Muscle layer of colon (tissue), 2 donors: ENCODE measurements at regions not wholly inside any gene's neighbourhood (a gene's known extent, or its start where the extent isn't known, plus 50 kb on each side); places are given as distances from the start of the nearest gene placed in this dataset.

Experiments
- H3K27ac ChIP-seq: one replicate; pipeline ENCODE4 v1.7.0; 2013; ENCODE audit warnings: low read depth, mild to moderate bottlenecking, low read length, moderate library complexity
- H3K27me3 ChIP-seq, 2 donors: one replicate each; pipeline ENCODE4 v1.7.0; 2013; ENCODE audit warnings: low read length in 2 of 2, mild to moderate bottlenecking in 2 of 2; ENCODE audit not compliant: insufficient read depth in 2 of 2, control insufficient read depth in 1 of 2
- H3K36me3 ChIP-seq: one replicate; pipeline ENCODE4 v1.7.0; 2013; ENCODE audit warnings: mild to moderate bottlenecking, low read length; ENCODE audit not compliant: insufficient read depth
- H3K4me1 ChIP-seq: one replicate; pipeline ENCODE4 v1.7.0; 2013; ENCODE audit warnings: mild to moderate bottlenecking, low read length; ENCODE audit not compliant: insufficient read depth
- H3K4me3 ChIP-seq, 2 donors: one replicate each; pipeline ENCODE4 v1.7.0; 2013; ENCODE audit warnings: low read length in 2 of 2, low read depth in 1 of 2, mild to moderate bottlenecking in 1 of 2, moderate library complexity in 1 of 2
- H3K9ac ChIP-seq: one replicate; pipeline ENCODE4 v1.7.0; 2013; ENCODE audit warnings: low read length
- H3K9me3 ChIP-seq: one replicate; pipeline ENCODE4 v1.7.0; 2013; ENCODE audit warnings: mild to moderate bottlenecking, low read length
- donor health status: abdominal sarcoma.
- donor health status: Adenocarcinoma of cecum.

DNA sequence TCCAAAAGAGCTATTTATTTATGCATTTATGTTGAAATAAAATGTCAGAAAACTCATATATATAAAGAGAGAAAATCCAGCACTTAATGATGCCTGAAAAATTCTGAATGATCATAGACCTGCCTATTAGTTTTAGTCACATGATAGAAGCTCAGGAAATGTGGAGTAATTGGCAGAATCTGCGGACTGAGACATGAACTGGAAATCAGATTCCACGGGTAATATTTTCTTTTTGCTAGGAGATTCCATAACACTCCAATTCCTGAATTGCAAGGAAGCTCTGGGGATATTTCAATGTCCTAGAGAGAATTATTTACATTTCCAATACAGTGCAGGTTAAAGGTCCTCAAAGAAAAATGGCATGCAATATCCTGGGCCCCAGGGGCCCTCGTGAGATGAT lies 778.8 kb downstream of the SEMA5A start:
- Histone ChIP-seq H3K27me3 (no peaks in the 10 kb centered on the region), H3K9me3 (no peaks in the 10 kb centered on the region), H3K36me3 (no peaks in the 10 kb centered on the region), H3K4me1 (no peaks in the 10 kb centered on the region), H3K4me3 (no peak overlapping the region), H3K27ac (no peak overlapping the region), H3K9ac (no peak overlapping the region)

DNA sequence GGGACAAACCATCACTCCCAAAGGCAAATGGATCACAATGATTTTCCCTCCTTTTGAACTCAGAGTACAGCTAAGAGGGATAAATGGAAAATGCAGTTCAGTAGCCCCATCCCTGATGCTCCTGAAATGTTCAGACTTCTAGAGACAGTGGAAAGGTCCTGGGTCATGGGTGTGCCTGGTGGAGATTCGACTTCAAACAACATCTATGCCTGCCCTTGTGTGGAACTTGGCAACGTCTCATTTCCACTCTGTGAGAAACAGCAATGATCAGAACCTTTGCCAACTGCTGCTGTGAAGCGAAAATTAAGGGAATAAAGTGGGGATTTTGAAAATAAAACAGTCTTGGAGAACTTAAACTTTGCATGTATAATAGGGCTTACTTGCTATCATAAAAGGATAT lies 778.1 kb downstream of the SEMA5A start:
- Histone ChIP-seq H3K4me3 (no peak overlapping the region), H3K27ac (no peak overlapping the region), H3K9ac (no peak overlapping the region), H3K4me1 (no peaks in the 10 kb centered on the region), H3K9me3 (no peaks in the 10 kb centered on the region), H3K36me3 (no peaks in the 10 kb centered on the region), H3K27me3 (no peaks in the 10 kb centered on the region)

DNA sequence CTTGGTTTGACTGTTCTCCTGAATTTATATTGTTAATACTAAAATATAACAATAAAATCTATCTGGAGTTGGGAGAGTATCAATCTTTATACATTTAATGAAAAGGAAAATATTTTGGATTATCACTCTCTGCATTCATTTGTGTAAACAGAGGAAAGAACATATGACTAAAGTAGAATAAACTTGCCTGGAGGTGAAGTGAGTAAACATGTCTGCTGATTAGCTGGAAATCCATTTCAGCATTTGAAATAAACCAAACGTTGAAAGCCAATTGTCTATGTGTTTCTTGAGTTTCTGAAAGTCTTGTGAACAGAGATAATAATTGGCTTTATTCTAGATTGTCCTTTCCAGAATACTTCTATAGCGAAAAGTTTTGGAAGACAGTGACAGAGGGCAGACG lies 776.2 kb downstream of the SEMA5A start:
- H3K27me3 ChIP-seq, result no peaks in the 10 kb centered on the region
- H3K4me3 ChIP-seq, result no peak overlapping the region
- no peaks in the 10 kb centered on the region for H3K4me1 ChIP-seq
- H3K9ac ChIP-seq, result no peak overlapping the region
- H3K27ac ChIP-seq, result no peak overlapping the region
- H3K9me3 ChIP-seq, result no peaks in the 10 kb centered on the region
- no peaks in the 10 kb centered on the region for H3K36me3 ChIP-seq

DNA sequence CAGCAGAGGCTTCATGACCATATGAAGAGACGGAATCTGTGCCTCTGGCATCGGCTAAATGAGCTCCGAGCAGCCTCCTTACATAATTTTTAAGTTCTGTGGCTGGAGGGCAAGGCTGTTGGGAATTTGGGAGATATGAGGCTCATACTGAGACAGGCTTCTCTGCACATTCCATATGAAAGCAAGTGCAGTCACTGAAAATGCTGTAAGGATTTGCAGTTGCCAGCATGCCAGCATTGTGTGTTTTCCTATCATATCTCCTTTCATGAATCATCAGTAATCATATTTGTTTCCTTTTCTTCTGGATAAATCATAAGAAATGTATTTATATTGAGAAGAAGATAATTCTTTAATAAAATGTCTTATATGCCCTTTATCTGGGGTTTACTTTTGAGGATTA lies 775.4 kb downstream of the SEMA5A start:
- H3K4me3 ChIP-seq, result no peak overlapping the region
- H3K36me3 ChIP-seq, result no peaks in the 10 kb centered on the region
- H3K27me3 ChIP-seq, result no peaks in the 10 kb centered on the region
- H3K9me3 ChIP-seq, result no peaks in the 10 kb centered on the region
- H3K27ac ChIP-seq, result no peak overlapping the region
- no peaks in the 10 kb centered on the region for H3K4me1 ChIP-seq
- H3K9ac ChIP-seq, result no peak overlapping the region

DNA sequence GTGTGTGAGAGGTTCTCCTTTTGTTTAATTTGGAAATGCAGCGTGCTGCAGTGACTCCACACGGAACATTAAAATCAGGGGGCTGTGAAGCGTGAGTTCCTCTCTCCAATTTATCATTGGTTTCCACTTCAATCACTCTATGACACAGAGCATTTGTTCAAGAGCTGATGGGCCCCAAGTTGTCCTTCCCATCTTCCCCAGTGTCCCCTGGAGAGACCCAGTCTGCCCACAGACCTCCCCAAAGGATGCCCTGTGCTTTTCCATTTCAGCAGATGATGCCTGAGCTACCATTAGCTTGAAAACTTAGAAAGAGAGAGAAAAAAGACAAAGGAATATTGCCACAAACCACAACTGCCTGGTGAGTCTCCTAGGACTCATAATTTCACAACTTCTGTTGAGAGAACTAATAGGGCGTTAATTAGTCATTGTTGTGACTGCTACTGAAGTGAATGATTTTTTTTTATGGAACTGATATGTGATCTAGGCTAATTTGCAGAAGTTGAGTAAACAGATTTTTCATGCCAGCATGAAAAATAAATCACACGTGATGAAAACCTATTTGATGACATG lies 772.7 kb downstream of the SEMA5A start:
- H3K9ac ChIP-seq, result no peak overlapping the region
- H3K36me3 ChIP-seq, result no peaks in the 10 kb centered on the region
- H3K9me3 ChIP-seq, result no peaks in the 10 kb centered on the region
- no peak overlapping the region for H3K4me3 ChIP-seq
- H3K27ac ChIP-seq, result no peak overlapping the region
- H3K27me3 ChIP-seq, result no peaks in the 10 kb centered on the region
- H3K4me1 ChIP-seq, result no peaks in the 10 kb centered on the region

DNA sequence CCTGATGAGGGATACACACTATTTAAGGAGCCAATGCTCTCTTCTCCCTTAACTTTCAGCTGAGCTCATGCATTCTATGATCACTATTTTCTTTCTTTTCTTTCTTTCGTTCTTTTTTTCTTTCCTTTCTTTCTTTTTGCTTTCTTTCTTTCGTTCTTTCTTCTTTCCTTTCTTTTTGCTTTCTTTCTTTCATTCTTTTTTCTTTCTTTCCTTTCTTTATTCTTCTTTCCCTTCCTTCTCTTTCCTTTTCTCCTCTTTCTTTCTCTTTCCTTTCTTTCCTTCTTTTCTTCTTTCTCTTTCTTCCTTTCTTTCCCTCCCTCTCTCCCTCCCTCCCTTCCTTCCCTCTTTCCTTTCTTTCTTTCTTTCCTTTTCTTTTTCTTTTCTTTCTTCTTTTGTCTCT lies 761.2 kb downstream of the SEMA5A start:
- H3K9me3 ChIP-seq, result no peaks in the 10 kb centered on the region
- no peak overlapping the region for H3K27ac ChIP-seq
- H3K36me3 ChIP-seq, result no peaks in the 10 kb centered on the region
- H3K4me1 ChIP-seq, result no peaks in the 10 kb centered on the region
- H3K4me3 ChIP-seq, result no peak overlapping the region
- H3K27me3 ChIP-seq, result no peaks in the 10 kb centered on the region
- no peak overlapping the region for H3K9ac ChIP-seq

DNA sequence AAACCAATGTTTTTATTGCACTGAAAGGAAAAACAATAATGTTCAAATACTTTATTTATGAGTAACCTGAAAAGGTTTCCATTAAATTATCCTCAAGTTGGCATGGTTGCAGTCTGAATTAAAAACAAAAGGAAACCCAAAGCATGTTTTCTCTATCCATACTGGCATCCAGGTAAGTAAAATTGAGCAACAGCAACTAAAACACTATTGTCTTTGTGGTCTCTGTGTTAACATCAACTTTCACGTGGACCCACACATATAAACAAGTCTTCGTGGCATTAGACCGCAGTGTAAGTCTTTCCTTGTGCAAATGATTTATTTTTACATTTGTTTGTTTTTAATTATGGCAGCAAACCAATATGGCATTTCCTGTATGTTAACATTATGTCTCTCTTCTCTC lies 757.6 kb downstream of the SEMA5A start:
- Histone ChIP-seq H3K4me3 (no peak overlapping the region), H3K9me3 (no peaks in the 10 kb centered on the region), H3K27me3 (no peaks in the 10 kb centered on the region), H3K36me3 (no peaks in the 10 kb centered on the region), H3K27ac (no peak overlapping the region), H3K9ac (no peak overlapping the region), H3K4me1 (no peaks in the 10 kb centered on the region)

DNA sequence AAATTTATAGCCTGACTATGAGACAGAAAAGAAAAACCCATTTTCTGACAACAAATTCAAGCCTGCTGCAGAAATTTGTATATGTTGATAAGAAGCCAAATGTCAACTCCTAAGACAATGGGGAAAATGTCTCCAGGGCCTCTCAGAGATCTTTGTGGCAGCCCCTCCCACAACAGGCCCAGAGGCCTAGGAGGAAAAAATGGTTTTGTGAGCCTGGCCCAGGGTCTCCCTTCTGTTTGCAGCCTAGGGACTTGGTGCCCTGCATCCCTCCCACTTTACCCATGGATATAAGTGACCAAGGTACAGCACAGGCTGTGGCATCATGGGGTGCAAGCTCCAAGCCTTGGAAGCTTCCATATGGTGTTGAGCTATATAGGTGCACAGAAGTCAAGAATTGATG lies 740.2 kb downstream of the SEMA5A start:
- no peaks in the 10 kb centered on the region for H3K9me3 ChIP-seq
- H3K27me3 ChIP-seq, result no peaks in the 10 kb centered on the region
- H3K4me3 ChIP-seq, result no peak overlapping the region
- H3K27ac ChIP-seq, result no peak overlapping the region
- H3K9ac ChIP-seq, result no peak overlapping the region
- no peaks in the 10 kb centered on the region for H3K36me3 ChIP-seq
- no peaks in the 10 kb centered on the region for H3K4me1 ChIP-seq

DNA sequence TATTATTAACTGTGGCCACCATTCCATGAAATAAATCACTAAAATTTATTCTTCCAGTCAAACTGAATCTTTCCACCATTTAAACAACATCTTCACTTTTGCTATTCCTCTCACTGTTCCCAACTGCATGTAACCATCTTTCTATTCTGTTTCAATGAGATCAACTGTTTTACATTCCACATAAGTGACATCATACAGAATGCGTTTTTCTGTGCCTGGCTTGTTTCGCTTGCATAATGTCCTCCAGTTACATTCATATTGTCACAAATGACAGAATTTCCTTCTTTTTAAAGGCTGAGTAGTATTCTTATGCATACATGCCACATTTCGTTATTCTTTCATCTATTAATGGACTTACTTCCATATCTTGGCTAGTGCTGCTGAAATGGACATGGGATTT lies 738.2 kb downstream of the SEMA5A start:
- no peaks in the 10 kb centered on the region for H3K4me1 ChIP-seq

DNA sequence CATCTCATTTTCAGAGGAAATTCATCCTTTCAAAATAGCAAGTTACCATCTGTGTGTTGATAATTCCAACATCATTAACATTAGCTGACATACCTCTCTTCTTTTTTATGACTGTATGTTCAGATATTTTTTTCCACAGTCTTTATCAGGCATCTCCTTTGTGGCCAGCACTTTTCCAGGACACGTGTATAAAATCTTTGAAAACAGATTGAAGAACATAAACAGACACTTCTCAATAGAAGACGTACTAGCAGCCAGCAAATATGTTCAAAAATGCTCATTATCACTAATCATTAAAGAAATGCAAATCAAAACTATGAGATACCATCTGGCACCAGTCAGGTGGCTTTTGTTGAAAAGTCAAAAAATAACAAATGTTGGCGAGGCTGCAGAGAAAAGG lies 734.3 kb downstream of the SEMA5A start:
- Histone ChIP-seq H3K4me3 (no peak overlapping the region), H3K27me3 (no peaks in the 10 kb centered on the region), H3K9me3 (no peaks in the 10 kb centered on the region), H3K4me1 (no peaks in the 10 kb centered on the region), H3K9ac (no peak overlapping the region), H3K27ac (no peak overlapping the region), H3K36me3 (no peaks in the 10 kb centered on the region)

More for the DNA sequence above, 738.2 kb downstream of the SEMA5A start:
- Histone ChIP-seq H3K9ac (no peak overlapping the region), H3K36me3 (no peaks in the 10 kb centered on the region), H3K27me3 (no peaks in the 10 kb centered on the region), H3K27ac (no peak overlapping the region), H3K9me3 (no peaks in the 10 kb centered on the region), H3K4me3 (no peak overlapping the region)

DNA sequence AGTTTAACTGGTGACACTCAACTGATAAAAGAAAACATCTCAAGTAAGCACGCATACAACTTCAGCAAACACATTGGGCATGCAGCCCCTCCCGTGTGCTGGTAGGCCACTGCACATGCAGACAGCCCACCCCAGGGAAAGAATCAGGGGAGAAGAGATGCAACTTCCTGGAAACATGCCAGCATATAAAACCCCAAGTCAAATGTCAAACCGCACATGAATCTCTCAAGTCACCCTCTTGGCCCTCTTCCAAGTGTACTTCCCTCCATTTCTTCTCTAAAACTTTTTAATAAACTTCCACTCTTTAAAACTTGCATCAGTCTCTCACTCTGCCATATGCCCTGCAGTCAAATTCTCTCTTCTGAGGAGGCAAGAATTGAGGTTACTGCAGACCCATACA lies 732.7 kb downstream of the SEMA5A start:
- Histone ChIP-seq H3K9me3 (no peaks in the 10 kb centered on the region), H3K27ac (no peak overlapping the region), H3K4me1 (no peaks in the 10 kb centered on the region), H3K4me3 (no peak overlapping the region), H3K9ac (no peak overlapping the region), H3K36me3 (no peaks in the 10 kb centered on the region), H3K27me3 (no peaks in the 10 kb centered on the region)

DNA sequence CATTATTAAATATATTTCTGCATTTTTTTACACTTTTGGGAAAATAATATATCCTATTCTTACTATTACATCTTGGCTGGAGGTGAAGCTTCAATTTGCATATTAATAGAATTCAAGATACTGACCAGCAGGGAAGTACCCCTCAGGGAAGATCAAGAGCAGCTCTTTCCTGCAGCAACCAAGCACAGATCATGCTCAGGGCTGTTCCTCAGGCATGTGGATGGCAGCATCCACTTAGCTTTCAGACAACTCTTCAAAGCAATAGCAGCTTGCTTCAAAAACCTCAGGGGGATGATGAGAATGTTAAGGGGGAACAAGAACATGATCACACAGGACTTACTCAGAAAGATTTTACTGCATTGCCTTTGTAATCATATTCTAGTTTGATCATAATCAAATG lies 731.8 kb downstream of the SEMA5A start:
- Histone ChIP-seq H3K27ac (no peak overlapping the region), H3K4me1 (no peaks in the 10 kb centered on the region), H3K9ac (no peak overlapping the region), H3K36me3 (no peaks in the 10 kb centered on the region), H3K27me3 (no peaks in the 10 kb centered on the region), H3K9me3 (no peaks in the 10 kb centered on the region), H3K4me3 (no peak overlapping the region)
